PFSK-1 (cell line): ENCODE measurements at regions not wholly inside any gene's neighbourhood (a gene's known extent, or its start where the extent isn't known, plus 50 kb on each side); places are given as distances from the start of the nearest gene placed in this dataset.

ENCODE experiments used
- POLR2AphosphoS5 ChIP-seq: IDR thresholded peaks from 2 replicates; pipeline ENCODE4 v1.6.1; 2012; ENCODE audit warnings: low read depth, mild to moderate bottlenecking, control low read depth, low read length, moderate library complexity
- SIN3A ChIP-seq: IDR thresholded peaks from 2 replicates; pipeline ENCODE4 v1.6.1; 2012; ENCODE audit warnings: mild to moderate bottlenecking, low read length, moderate library complexity, borderline replicate concordance; ENCODE audit not compliant: insufficient read depth
- TAF1 ChIP-seq: IDR thresholded peaks from 2 replicates; pipeline ENCODE4 v1.6.1; 2012; ENCODE audit warnings: low read length, control low read depth, borderline replicate concordance; ENCODE audit not compliant: insufficient read depth
- TF ChIP-seq, protein P1 (sequence below), 2 experiments: IDR thresholded peaks; 2 replicates each; pipeline versions ENCODE4 v1.6.1 to v1.8.0; 2011 to 2012; ENCODE audit warnings: low read depth in 2 of 2, low read length in 2 of 2, control low read depth in 1 of 2, inconsistent platforms in 1 of 2, mild to moderate bottlenecking in 1 of 2, moderate library complexity in 1 of 2; ENCODE audit not compliant: insufficient read depth in 1 of 2

GRCh38 chr15:62455441-62455921 lies 290.4 kb upstream of the C2CD4B start:
- TF ChIP-seq TAF1: no peak
- TF ChIP-seq POLR2AphosphoS5: no peak
- TF ChIP-seq, protein P1, sequence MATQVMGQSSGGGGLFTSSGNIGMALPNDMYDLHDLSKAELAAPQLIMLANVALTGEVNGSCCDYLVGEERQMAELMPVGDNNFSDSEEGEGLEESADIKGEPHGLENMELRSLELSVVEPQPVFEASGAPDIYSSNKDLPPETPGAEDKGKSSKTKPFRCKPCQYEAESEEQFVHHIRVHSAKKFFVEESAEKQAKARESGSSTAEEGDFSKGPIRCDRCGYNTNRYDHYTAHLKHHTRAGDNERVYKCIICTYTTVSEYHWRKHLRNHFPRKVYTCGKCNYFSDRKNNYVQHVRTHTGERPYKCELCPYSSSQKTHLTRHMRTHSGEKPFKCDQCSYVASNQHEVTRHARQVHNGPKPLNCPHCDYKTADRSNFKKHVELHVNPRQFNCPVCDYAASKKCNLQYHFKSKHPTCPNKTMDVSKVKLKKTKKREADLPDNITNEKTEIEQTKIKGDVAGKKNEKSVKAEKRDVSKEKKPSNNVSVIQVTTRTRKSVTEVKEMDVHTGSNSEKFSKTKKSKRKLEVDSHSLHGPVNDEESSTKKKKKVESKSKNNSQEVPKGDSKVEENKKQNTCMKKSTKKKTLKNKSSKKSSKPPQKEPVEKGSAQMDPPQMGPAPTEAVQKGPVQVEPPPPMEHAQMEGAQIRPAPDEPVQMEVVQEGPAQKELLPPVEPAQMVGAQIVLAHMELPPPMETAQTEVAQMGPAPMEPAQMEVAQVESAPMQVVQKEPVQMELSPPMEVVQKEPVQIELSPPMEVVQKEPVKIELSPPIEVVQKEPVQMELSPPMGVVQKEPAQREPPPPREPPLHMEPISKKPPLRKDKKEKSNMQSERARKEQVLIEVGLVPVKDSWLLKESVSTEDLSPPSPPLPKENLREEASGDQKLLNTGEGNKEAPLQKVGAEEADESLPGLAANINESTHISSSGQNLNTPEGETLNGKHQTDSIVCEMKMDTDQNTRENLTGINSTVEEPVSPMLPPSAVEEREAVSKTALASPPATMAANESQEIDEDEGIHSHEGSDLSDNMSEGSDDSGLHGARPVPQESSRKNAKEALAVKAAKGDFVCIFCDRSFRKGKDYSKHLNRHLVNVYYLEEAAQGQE (IDR thresholded peaks at IDR 0.05; ENCODE audit: insufficient read depth in 1 of 2, low read depth in 2 of 2, low read length in 2 of 2): no peak
- no peak for TF ChIP-seq SIN3A
